ENCODE measurements at regions not wholly inside any gene's neighbourhood (a gene's known extent, or its start where the extent isn't known, plus 50 kb on each side); places are given as distances from the start of the nearest gene placed in this dataset.
"Not testable (repeated sequence)": the region's sequence is repeated elsewhere in the genome, so short reads cannot be mapped to it uniquely, and the experiment has no call there.

DNA sequence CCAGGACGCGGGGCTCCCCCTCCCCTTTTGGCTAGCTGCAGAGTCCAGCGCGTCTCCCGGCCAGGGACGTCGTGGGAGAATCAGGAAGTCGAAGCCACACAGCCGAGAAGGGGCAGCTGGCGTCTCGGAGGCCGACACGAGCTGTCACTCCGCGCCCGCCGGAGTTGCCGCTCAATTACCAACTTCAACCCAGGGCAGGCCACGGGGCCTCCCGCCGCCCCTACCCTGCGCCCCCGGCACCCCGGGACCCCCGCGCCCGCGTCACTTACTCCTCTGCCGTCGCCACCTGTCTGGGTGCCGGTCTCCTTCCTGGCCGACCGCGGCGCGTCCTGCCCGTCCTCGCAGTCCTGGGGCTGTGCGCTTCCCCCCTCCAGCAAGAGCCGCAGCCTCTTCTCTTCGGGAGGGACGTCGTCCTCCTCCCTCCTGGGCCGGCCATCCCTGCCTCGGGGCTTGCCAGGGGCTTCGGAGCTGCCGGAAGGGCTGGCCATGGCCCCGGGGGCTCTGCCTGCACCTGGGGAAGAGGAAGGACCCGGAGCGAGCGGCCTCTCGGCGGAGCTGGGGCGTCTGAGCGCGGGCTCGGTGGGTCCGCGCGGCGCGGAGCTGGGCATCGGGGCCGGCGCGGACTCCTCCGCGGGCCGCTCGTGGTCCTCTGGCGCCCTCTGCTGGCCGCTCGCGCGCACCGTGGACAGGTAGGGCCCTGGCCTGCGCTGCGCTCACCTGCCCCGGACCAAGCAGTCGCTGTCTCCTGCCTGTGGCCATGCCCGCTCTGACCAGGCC is 65.6 kb upstream of the CLEC6A start:
- peak in 1 of 2 donors; percentile 74 for DNase-seq (ENCODE audit: low read depth in 2 of 2)

DNA sequence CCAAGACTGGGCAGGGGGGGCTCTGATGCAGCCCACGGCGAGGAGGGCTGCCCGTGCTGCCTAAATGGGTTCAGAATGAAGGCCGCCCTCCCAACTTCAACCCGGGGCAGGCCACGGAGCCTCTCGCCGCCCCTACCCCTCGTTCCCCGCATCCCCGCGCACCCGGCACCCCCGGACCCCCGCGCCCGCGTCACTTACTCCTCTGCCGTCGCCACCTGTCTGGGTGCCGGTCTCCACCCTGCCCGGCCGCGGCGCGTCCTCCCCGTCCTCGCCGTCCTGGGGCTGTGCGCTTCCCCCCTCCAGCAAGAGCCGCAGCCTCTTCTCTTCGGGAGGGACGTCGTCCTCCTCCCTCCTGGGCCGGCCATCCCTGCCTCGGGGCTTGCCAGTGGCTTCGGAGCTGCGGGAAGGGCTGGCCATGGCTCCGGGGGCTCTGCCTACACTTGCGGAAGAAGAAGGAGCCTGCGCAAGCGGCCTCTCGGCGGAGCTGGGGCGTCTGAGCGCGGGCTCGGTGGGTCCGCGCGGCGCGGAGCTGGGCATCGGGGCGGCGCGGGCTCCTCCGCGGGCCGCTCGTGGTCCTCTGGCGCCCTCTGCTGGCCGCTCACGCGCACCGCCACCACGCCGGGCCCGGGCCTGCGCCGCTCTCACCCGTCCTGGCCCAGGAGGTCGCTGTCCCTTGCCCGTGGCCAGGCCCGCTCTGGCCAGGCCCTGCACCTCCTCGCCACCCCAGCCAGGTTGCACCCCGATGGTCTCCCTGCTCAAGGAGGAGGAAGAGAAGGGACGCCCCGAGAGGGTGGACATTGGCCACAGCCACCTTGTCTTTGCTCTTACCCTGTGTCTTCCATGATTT is 59.3 kb upstream of the CLEC6A start:
- DNase-seq (ENCODE audit: low read depth in 2 of 2), result peak; percentile 62 to 69

GRCh38 chr12:8397378-8397777 is 58.4 kb upstream of the CLEC6A start:
- not testable (repeated sequence) for DNase-seq (ENCODE audit: low read depth in 2 of 2)

GRCh38 chr12:8399496-8400034 is 56.2 kb upstream of the CLEC6A start:
- DNase-seq (ENCODE audit: low read depth in 2 of 2), result not testable (repeated sequence)

DNA sequence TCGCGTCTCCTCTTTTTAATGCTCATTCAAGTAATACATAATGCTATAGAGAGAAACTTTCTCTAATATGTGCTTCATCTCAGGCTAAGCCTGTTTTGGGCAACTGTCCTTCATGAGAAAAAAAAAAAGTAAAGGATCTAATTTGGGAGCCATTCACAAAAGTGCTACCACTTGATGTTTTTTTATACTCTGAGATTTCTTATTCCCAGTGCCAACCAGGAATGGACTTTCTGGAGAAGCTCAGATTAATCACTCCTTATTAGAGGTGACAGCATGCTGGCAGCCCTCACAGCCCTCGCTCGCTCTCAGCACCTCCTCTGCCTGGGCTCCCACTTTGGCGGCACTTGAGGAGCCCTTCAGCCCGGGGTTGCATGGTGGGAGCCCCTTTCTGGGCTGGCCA is 51.9 kb upstream of the CLEC6A start:
- not testable (repeated sequence) for DNase-seq (ENCODE audit: low read depth in 2 of 2)

GRCh38 chr12:8404341-8404740 is 51.4 kb upstream of the CLEC6A start:
- DNase-seq (ENCODE audit: low read depth in 2 of 2), result not testable (repeated sequence)

All from stimulated activated CD4-positive, alpha-beta T cell treated with anti-CD3 and anti-CD28 coated beads, Interleukin-1b, Interleukin-23, amount 100 ng/mL, for 4 hours (primary cell).